Ovary (tissue), 3 donors: ENCODE measurements at regions not wholly inside any gene's neighbourhood (a gene's known extent, or its start where the extent isn't known, plus 50 kb on each side); places are given as distances from the start of the nearest gene placed in this dataset.

Experiments
- EP300 ChIP-seq: sonication (generic); formaldehyde crosslinking; IDR thresholded peaks from one replicate; pipeline ENCODE4 v1.6.1; 2017; ENCODE audit warnings: antibody characterized with exemption
- POLR2A ChIP-seq: fragments of 450-650 bp; IDR thresholded peaks from one replicate; pipeline ENCODE4 v1.6.1; 2017; ENCODE audit warnings: antibody characterized with exemption, mild to moderate bottlenecking, moderate library complexity
- TF ChIP-seq, protein P1 (sequence below), 3 donors: fragments of 450-650 bp in 2 of 3; fragments of 200-600 bp in 1 of 3; IDR thresholded peaks; one replicate each; pipeline versions ENCODE4 v1.5.1 to v1.8.0; 2016 to 2022; ENCODE audit warnings: antibody characterized with exemption in 3 of 3, mild to moderate bottlenecking in 1 of 3
- donor health status: DM: no; HTN: no; CAD: no.

DNA sequence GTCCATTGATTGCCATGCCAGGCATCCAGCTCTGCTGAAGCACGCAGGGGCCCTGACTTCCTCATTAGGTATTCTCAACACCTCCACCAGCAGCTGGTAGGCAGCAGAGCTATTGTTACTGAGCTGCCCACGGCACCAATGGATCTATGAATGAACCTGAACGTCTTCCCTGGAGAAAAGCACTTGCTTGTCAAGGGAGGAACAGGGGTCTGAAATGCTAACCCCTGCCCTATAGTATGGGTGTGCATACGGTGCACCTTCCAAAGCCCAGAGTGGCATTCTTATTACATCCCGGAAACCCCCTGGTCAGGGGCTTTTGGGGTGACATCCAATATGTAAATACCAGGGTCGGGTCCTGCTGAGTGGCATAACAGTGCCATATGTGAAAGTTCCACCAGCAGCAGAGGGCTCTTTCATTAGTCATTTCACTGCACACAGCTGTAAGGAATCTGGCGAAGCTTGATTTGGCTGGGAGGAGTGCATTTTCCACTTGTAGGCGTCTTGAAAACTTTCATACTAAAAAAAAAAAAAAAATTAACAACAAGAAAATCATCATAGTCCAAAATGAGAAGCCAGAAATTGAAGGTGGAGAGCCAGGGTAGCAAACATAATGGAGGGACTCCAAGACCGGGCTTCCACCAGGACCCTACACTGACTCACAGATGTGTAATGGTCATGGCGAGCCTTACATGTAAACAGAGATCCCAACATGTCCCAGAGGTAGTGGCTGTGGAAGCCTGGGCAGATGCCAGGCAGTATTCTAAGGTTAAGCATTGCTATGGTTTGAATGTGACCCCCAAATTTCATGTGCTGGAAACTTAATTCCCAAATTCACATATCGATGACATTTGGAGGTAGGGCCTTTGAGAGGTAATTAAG is 58.8 kb upstream of the PRDX6 start:
- TF ChIP-seq POLR2A (no peak), EP300 (no peak)
- TF ChIP-seq, protein P1, sequence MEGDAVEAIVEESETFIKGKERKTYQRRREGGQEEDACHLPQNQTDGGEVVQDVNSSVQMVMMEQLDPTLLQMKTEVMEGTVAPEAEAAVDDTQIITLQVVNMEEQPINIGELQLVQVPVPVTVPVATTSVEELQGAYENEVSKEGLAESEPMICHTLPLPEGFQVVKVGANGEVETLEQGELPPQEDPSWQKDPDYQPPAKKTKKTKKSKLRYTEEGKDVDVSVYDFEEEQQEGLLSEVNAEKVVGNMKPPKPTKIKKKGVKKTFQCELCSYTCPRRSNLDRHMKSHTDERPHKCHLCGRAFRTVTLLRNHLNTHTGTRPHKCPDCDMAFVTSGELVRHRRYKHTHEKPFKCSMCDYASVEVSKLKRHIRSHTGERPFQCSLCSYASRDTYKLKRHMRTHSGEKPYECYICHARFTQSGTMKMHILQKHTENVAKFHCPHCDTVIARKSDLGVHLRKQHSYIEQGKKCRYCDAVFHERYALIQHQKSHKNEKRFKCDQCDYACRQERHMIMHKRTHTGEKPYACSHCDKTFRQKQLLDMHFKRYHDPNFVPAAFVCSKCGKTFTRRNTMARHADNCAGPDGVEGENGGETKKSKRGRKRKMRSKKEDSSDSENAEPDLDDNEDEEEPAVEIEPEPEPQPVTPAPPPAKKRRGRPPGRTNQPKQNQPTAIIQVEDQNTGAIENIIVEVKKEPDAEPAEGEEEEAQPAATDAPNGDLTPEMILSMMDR (IDR thresholded peaks at IDR 0.05) = no peak
